Upper lobe of right lung (tissue), 1 donor: ENCODE measurements at regions not wholly inside any gene's neighbourhood (a gene's known extent, or its start where the extent isn't known, plus 50 kb on each side); places are given as distances from the start of the nearest gene placed in this dataset.

Source experiments
- ATAC-seq: fragments of 200-7000 bp; cut with Tn5 transposase; one replicate; pipeline ENCODE4 v1.9.1; 2020; ENCODE audit warnings: mild to moderate bottlenecking, moderate library complexity
- DNase-seq: peaks from one replicate; pipeline ENCODE4 v3.0.0-alpha.2; 2020
- H3K27ac ChIP-seq: fragments of 200-600 bp; one replicate; pipeline ENCODE4 v1.8.0; 2022
- H3K27me3 ChIP-seq: fragments of 200-600 bp; one replicate; pipeline ENCODE4 v1.8.0; 2022; ENCODE audit warnings: mild to moderate bottlenecking
- H3K36me3 ChIP-seq: fragments of 200-600 bp; one replicate; pipeline ENCODE4 v1.8.0; 2022
- H3K4me1 ChIP-seq: fragments of 200-600 bp; one replicate; pipeline ENCODE4 v1.8.0; 2022
- H3K4me3 ChIP-seq: fragments of 200-600 bp; one replicate; pipeline ENCODE4 v1.8.0; 2022; ENCODE audit warnings: mild to moderate bottlenecking
- H3K9me3 ChIP-seq: fragments of 200-600 bp; one replicate; pipeline ENCODE4 v1.8.0; 2022
- intact Hi-C: fragments of 100-400 bp; cut with DNase I; formaldehyde crosslinking; loops from one replicate; pipeline ENCODE4 v1.11.0; 2022
- TF ChIP-seq, protein P1 (sequence below): fragments of 200-600 bp; IDR thresholded peaks from one replicate; pipeline ENCODE4 v1.8.0; 2022; ENCODE audit warnings: antibody characterized with exemption
- donor health status: DM: no; HTN: yes; CAD: no; lungs with severe emphysema.

DNA sequence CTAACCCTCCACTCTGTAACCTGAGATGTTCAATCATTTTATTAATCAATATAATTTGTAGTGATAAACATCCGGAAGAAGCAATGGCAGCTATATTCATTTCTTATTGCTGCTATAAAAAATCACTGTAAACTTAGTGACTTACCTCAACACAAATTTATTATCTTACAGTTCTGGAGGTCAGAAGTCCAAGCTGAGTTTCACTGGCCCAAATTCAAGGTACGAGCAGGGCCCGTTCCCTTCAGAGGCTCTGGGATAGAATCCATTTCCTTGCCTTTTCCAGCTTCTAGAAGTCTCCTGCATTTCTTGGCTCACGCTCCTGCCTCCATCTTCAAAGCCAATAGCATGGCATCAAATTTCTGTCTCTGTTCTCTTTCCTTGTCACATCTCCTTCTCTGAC is 279.5 kb upstream of the SP8 start:
- H3K27me3 ChIP-seq = no peaks in the 10 kb centered on the region
- no peaks in the 10 kb centered on the region for H3K4me1 ChIP-seq
- H3K27ac ChIP-seq = no peak overlapping the region
- no peaks in the 10 kb centered on the region for H3K9me3 ChIP-seq
- ATAC-seq = no peak
- TF ChIP-seq, protein P1, sequence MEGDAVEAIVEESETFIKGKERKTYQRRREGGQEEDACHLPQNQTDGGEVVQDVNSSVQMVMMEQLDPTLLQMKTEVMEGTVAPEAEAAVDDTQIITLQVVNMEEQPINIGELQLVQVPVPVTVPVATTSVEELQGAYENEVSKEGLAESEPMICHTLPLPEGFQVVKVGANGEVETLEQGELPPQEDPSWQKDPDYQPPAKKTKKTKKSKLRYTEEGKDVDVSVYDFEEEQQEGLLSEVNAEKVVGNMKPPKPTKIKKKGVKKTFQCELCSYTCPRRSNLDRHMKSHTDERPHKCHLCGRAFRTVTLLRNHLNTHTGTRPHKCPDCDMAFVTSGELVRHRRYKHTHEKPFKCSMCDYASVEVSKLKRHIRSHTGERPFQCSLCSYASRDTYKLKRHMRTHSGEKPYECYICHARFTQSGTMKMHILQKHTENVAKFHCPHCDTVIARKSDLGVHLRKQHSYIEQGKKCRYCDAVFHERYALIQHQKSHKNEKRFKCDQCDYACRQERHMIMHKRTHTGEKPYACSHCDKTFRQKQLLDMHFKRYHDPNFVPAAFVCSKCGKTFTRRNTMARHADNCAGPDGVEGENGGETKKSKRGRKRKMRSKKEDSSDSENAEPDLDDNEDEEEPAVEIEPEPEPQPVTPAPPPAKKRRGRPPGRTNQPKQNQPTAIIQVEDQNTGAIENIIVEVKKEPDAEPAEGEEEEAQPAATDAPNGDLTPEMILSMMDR = no peak
- DNase-seq = no peak
- intact Hi-C loops = no loop called here
- H3K36me3 ChIP-seq = no peaks in the 10 kb centered on the region
- no peak overlapping the region for H3K4me3 ChIP-seq

DNA sequence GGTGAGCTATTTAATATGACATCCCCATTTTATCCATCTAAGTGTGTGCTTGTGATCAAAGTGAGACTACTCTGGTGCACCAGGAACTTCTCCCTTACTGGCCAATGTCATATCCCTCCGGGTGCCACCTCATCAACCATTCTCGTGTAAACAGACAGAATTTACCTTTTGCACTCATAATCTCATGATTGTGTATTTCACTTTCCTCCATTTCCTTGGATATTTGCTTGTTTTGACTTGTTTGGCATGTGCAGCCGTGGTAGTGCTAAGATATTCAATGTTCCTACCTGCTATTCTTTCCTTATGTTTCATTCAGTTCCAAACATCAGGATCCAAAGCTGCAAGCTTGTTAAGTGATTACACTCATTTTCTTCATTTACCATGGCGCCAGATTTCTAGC is 280.5 kb upstream of the SP8 start:
- Histone ChIP-seq H3K27me3 (no peaks in the 10 kb centered on the region), H3K4me1 (no peaks in the 10 kb centered on the region), H3K9me3 (no peaks in the 10 kb centered on the region), H3K4me3 (no peak overlapping the region), H3K27ac (no peak overlapping the region), H3K36me3 (no peaks in the 10 kb centered on the region)
- intact Hi-C loops = no loop called here
- TF ChIP-seq, protein P1 = no peak
- no peak for DNase-seq
- no peak for ATAC-seq

DNA sequence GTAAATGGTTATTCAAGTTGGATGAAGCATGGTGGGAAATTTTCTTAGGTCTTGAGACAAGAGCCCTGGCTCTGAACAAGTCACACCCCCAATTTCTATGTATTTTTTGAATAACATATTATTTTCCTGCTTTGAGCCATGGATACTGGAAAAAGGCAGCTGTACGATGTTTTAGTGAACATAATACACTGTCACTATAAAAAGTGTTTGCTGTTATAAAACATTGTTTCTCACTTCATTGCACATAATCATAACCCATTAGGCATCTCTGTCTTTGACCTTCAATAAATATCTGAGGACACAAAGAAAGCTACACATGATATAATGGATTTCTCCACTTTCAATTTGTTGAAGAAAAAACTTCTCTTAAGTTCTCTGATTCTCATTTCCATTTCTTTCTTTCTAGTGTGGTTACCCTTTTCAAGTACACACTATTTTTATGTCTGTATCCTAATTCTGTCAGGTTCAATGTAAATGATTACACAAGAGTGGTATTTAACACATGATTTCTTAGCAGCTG is 283.9 kb upstream of the SP8 start:
- H3K4me1 ChIP-seq = no peaks in the 10 kb centered on the region
- no peaks in the 10 kb centered on the region for H3K27me3 ChIP-seq
- intact Hi-C loops = no loop called here
- no peak overlapping the region for H3K4me3 ChIP-seq
- DNase-seq (no peak), ATAC-seq (no peak)
- no peak overlapping the region for H3K27ac ChIP-seq
- TF ChIP-seq, protein P1 = no peak
- H3K36me3 ChIP-seq = no peaks in the 10 kb centered on the region
- no peaks in the 10 kb centered on the region for H3K9me3 ChIP-seq

DNA sequence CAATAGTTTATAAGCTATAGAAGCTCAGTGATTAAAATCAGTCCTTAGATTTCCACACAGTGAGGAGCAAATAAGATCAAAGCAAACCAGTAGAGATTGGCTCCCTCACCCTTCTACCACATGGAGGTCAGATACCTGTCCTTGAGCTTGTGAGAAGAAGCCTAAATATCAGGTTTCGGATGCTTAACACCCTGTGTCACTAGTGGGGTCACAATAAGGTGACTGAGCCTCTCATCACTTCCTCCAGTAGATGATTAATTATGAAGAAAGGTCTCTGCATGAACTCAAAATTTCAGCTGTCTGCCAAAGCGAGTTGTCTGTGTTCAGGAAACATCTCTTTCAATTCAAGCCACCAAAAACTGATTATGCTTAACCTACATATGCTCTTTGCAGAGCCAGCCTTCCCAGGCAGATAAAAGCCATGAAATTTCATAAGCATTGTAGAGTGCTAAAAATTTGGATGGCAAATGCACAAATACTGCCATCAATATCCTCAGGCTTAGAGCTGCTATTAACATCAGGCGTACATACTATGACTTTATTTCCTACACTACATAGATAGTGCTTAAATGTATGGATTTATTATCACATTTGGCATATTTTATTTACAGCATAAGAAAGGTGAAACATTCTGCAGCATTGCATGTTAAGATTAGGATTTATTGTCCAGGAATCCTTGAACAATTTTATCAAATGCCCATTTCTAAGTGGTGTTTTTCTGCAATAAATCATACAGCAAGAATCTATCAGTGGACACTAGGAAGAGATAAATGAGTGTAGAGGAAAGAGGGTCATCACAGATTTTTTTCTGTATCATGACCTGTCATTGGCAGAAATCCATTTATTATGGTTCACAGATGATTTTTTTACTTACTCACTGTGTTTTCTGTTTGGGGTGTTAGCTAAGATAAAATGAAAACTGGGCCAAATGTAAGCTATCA is 285.1 kb upstream of the SP8 start:
- TF ChIP-seq, protein P1 = no peak
- H3K36me3 ChIP-seq = no peaks in the 10 kb centered on the region
- DNase-seq (no peak), ATAC-seq (no peak)
- H3K4me3 ChIP-seq = no peak overlapping the region
- no peak overlapping the region for H3K27ac ChIP-seq
- no peaks in the 10 kb centered on the region for H3K9me3 ChIP-seq
- intact Hi-C loops = no loop called here
- H3K27me3 ChIP-seq = no peaks in the 10 kb centered on the region
- no peaks in the 10 kb centered on the region for H3K4me1 ChIP-seq

DNA sequence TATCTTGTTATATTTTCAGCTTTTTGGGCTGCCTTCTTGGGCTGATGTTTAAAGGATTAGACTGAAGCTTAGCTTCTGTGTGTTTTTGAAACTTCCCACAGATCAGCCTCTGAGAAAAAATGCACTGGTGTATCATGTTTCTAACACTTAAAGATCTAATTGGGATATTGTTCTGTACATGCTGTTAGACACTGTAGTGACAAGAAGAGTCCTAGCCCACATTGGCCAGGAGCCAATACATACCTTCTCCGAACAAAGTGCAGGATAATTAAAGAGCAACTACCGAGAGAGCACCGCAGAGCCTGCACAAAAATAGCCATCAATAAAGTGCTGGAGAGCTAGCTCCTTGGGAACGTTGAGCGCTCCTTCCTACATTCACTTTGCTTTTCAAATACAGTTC is 289.4 kb upstream of the SP8 start:
- no peak overlapping the region for H3K27ac ChIP-seq
- no peaks in the 10 kb centered on the region for H3K36me3 ChIP-seq
- TF ChIP-seq, protein P1 = no peak
- no peaks in the 10 kb centered on the region for H3K9me3 ChIP-seq
- intact Hi-C loops = no loop called here
- no peaks in the 10 kb centered on the region for H3K27me3 ChIP-seq
- DNase-seq (no peak), ATAC-seq (no peak)
- H3K4me1 ChIP-seq = no peaks in the 10 kb centered on the region
- no peak overlapping the region for H3K4me3 ChIP-seq
